ENCODE measurements at regions not wholly inside any gene's neighbourhood (a gene's known extent, or its start where the extent isn't known, plus 50 kb on each side); places are given as distances from the start of the nearest gene placed in this dataset.

DNA sequence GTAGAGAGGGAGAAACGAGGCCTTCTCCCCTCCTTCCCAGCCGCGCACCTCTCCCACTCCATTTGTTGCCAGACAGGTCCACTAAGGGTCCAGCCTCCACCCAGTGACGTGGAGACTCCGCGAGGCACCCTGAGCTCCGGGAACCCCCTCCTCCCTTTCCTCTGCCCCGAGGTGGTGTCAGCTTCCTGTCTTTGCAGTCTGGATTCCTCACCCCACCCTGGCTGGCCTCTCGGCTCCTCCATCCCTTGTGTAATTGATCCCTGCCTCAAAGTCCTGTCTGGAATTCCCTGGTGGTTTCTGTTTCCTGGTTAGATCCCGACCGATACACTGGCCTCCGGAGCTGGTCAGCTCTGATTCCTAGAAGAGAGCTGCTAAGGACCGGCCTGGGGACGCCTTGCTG, 105.9 kb upstream of the SCOC start:
- Histone ChIP-seq H3K36me3 (ENCODE audit: control insufficient read depth, insufficient read depth, low read length) (no peaks in the 10 kb centered on the region), H3K4me3 (ENCODE audit: low read depth in 2 of 2, low read length in 2 of 2) (no peak overlapping the region), H3K27me3 (ENCODE audit: control insufficient read depth, insufficient read depth, low read length) (no peaks in the 10 kb centered on the region), H3K27ac (ENCODE audit: low read length) (no peak overlapping the region), H3K4me1 (ENCODE audit: control insufficient read depth, insufficient read depth, low read length) (no peaks in the 10 kb centered on the region), H3K9me3 (ENCODE audit: control insufficient read depth, insufficient read depth, low read depth, low read length) (no peaks in the 10 kb centered on the region)
- ATAC-seq (no peak), DNase-seq (ENCODE audit: low read depth, low spot score) (no peak)
- ChIA-PET POLR2A (interaction anchor here (0.5 kb wide), 1 partner anchor 90 kb away, joined by 11 read pairs; no protein-coding TSS in a partner anchor), CTCF (no interaction called here)
- in situ Hi-C loops (cut with HindIII; ENCODE audit: low pct_unique_long_range_greater_than_20kb, low sequenced_read_pairs) (no loop called here), intact Hi-C loops (cut with micrococcal nuclease; ENCODE audit: unreplicated experiment) (loop anchor here (10.0 kb wide), 1 partner anchor 533 kb away; no protein-coding TSS in a partner anchor)
- no TSS peak for BruUV-seq (replicated peaks)
- TF ChIP-seq POLR2AphosphoS5 (IDR thresholded peaks at IDR 0.05; ENCODE audit: low read depth, low read length) (no peak), TCF7L2 (IDR thresholded peaks at IDR 0.05; ENCODE audit: low read depth, low read length) (no peak), SIN3A (IDR thresholded peaks at IDR 0.05; ENCODE audit: borderline replicate concordance, insufficient read depth, low read depth, low read length) (no peak)
- TF ChIP-seq, protein P1, sequence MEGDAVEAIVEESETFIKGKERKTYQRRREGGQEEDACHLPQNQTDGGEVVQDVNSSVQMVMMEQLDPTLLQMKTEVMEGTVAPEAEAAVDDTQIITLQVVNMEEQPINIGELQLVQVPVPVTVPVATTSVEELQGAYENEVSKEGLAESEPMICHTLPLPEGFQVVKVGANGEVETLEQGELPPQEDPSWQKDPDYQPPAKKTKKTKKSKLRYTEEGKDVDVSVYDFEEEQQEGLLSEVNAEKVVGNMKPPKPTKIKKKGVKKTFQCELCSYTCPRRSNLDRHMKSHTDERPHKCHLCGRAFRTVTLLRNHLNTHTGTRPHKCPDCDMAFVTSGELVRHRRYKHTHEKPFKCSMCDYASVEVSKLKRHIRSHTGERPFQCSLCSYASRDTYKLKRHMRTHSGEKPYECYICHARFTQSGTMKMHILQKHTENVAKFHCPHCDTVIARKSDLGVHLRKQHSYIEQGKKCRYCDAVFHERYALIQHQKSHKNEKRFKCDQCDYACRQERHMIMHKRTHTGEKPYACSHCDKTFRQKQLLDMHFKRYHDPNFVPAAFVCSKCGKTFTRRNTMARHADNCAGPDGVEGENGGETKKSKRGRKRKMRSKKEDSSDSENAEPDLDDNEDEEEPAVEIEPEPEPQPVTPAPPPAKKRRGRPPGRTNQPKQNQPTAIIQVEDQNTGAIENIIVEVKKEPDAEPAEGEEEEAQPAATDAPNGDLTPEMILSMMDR (IDR thresholded peaks at IDR 0.05), result no peak
- TF ChIP-seq, protein P2, sequence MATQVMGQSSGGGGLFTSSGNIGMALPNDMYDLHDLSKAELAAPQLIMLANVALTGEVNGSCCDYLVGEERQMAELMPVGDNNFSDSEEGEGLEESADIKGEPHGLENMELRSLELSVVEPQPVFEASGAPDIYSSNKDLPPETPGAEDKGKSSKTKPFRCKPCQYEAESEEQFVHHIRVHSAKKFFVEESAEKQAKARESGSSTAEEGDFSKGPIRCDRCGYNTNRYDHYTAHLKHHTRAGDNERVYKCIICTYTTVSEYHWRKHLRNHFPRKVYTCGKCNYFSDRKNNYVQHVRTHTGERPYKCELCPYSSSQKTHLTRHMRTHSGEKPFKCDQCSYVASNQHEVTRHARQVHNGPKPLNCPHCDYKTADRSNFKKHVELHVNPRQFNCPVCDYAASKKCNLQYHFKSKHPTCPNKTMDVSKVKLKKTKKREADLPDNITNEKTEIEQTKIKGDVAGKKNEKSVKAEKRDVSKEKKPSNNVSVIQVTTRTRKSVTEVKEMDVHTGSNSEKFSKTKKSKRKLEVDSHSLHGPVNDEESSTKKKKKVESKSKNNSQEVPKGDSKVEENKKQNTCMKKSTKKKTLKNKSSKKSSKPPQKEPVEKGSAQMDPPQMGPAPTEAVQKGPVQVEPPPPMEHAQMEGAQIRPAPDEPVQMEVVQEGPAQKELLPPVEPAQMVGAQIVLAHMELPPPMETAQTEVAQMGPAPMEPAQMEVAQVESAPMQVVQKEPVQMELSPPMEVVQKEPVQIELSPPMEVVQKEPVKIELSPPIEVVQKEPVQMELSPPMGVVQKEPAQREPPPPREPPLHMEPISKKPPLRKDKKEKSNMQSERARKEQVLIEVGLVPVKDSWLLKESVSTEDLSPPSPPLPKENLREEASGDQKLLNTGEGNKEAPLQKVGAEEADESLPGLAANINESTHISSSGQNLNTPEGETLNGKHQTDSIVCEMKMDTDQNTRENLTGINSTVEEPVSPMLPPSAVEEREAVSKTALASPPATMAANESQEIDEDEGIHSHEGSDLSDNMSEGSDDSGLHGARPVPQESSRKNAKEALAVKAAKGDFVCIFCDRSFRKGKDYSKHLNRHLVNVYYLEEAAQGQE (IDR thresholded peaks at IDR 0.05; ENCODE audit: insufficient read depth in 1 of 2, low read depth in 2 of 2, low read length in 1 of 2), result no peak

DNA sequence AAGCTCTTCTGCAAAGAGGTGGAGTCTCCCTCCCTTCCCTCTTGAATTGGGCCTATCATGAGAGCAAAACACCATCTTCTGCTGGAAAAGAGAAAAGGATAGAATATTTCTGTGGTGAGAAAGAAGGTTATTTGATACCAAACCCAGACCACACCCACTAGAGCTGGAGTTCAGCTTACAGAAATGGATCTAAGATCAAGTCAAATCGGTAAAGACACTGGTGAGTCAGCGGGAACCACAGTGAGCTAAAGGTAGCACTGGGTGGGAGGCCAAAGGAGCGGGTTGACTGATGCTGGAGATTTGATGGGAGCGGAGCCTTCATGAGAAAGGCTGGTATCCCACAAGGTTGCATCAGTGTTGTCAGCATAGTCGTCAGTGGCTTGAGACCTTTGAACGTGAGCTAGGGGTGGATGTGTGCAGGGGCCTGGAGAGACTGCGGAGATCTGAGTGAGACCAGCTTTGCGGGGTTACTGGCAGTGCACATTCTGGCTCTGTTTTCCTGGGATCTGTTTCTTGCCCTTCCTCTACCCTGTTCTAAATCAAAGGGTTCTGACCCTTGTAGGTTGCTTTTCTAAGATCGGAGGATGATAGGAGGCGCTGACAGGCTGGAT, 106.4 kb upstream of the SCOC start:
- POLR2A ChIA-PET, result interaction anchor here (0.5 kb wide), 1 partner anchor 90 kb away, joined by 11 read pairs; no protein-coding TSS in a partner anchor
- in situ Hi-C loops (cut with HindIII; ENCODE audit: low pct_unique_long_range_greater_than_20kb, low sequenced_read_pairs) (no loop called here), intact Hi-C loops (cut with micrococcal nuclease; ENCODE audit: unreplicated experiment) (loop anchor here (10.0 kb wide), 1 partner anchor 532 kb away; no protein-coding TSS in a partner anchor)
- H3K4me1 ChIP-seq (ENCODE audit: control insufficient read depth, insufficient read depth, low read length), result no peaks in the 10 kb centered on the region
- no peak overlapping the region for H3K4me3 ChIP-seq (ENCODE audit: low read depth in 2 of 2, low read length in 2 of 2)
- DNase-seq (ENCODE audit: low read depth, low spot score) (no peak), ATAC-seq (no peak)
- no peaks in the 10 kb centered on the region for H3K27me3 ChIP-seq (ENCODE audit: control insufficient read depth, insufficient read depth, low read length)
- no peak overlapping the region for H3K27ac ChIP-seq (ENCODE audit: low read length)
- no peaks in the 10 kb centered on the region for H3K9me3 ChIP-seq (ENCODE audit: control insufficient read depth, insufficient read depth, low read depth, low read length)
- no TSS peak for BruUV-seq (replicated peaks)
- no peaks in the 10 kb centered on the region for H3K36me3 ChIP-seq (ENCODE audit: control insufficient read depth, insufficient read depth, low read length)
- CTCF ChIA-PET, result no interaction called here
- TF ChIP-seq TCF7L2 (IDR thresholded peaks at IDR 0.05; ENCODE audit: low read depth, low read length), result no peak
- TF ChIP-seq, protein P1 (IDR thresholded peaks at IDR 0.05), result no peak
- TF ChIP-seq, protein P2 (IDR thresholded peaks at IDR 0.05; ENCODE audit: insufficient read depth in 1 of 2, low read depth in 2 of 2, low read length in 1 of 2), result no peak
- TF ChIP-seq POLR2AphosphoS5 (IDR thresholded peaks at IDR 0.05; ENCODE audit: low read depth, low read length), result no peak
- no peak for TF ChIP-seq SIN3A (IDR thresholded peaks at IDR 0.05; ENCODE audit: borderline replicate concordance, insufficient read depth, low read depth, low read length)
